Naive thymus-derived CD4-positive, alpha-beta T cell (primary cell): ENCODE measurements at regions not wholly inside any gene's neighbourhood (a gene's known extent, or its start where the extent isn't known, plus 50 kb on each side); places are given as distances from the start of the nearest gene placed in this dataset.

ENCODE experiments used
- ATAC-seq: fragments of 150-1000 bp; cut with Tn5 transposase; 2 replicates; pipeline ENCODE4 v1.10.0; 2021; ENCODE audit warnings: mild to moderate bottlenecking, moderate library complexity
- CTCF ChIA-PET: fragments of 350-600 bp; sonication (Branson Sonifier 250); formaldehyde crosslinking; loops from one replicate; lab custom pipeline; 2021; ENCODE audit warnings: antibody characterized with exemption; lab: Charles Lee
- POLR2A ChIA-PET: fragments of 350-600 bp; sonication (Branson Sonifier 250); formaldehyde crosslinking; loops from one replicate; lab custom pipeline; 2021; ENCODE audit warnings: antibody characterized with exemption, inconsistent platforms; lab: Charles Lee
- DNase-seq, 9 donors: peaks; one replicate each; pipeline versions ENCODE4 v3.0.0 to v3.0.0-alpha.2; 2020 to 2022; ENCODE audit warnings: mixed read lengths in 1 of 9
- H3K27ac ChIP-seq: one replicate; pipeline ENCODE4 v1.7.0; 2013; ENCODE audit warnings: mild to moderate bottlenecking, low read depth, low read length, moderate library complexity
- H3K27me3 ChIP-seq, 2 donors: one replicate each; pipeline ENCODE4 v1.7.0; 2013; ENCODE audit warnings: low read length in 2 of 2, mild to moderate bottlenecking in 2 of 2, moderate library complexity in 2 of 2; ENCODE audit not compliant: control insufficient read depth in 2 of 2, insufficient read depth in 2 of 2
- H3K36me3 ChIP-seq, 3 experiments: 1 replicate in 2 of 3; 2 replicates in 1 of 3; pipeline ENCODE4 v1.7.0; 2013; ENCODE audit warnings: low read length in 3 of 3, mild to moderate bottlenecking in 3 of 3, moderate library complexity in 1 of 3; ENCODE audit not compliant: insufficient read depth in 3 of 3, control insufficient read depth in 2 of 3
- H3K4me1 ChIP-seq, 2 donors: one replicate each; pipeline ENCODE4 v1.7.0; 2013; ENCODE audit warnings: low read length in 2 of 2, mild to moderate bottlenecking in 2 of 2, moderate library complexity in 1 of 2; ENCODE audit not compliant: control insufficient read depth in 2 of 2, insufficient read depth in 2 of 2
- H3K4me3 ChIP-seq: 2 replicates; pipeline ENCODE4 v1.7.0; 2013; ENCODE audit warnings: mild to moderate bottlenecking, low read length
- H3K9me3 ChIP-seq, 3 experiments: 1 replicate in 2 of 3; 2 replicates in 1 of 3; pipeline ENCODE4 v1.7.0; 2013; ENCODE audit warnings: low read length in 3 of 3; ENCODE audit not compliant: control insufficient read depth in 2 of 3
- H3K27ac Mint-ChIP-seq, 9 donors: one replicate each; pipeline ENCODE4 v1.8.0; 2020 to 2022; ENCODE audit warnings: mixed read lengths in 9 of 9, mild to moderate bottlenecking in 8 of 9, moderate library complexity in 5 of 9, inconsistent platforms in 2 of 9
- H3K27me3 Mint-ChIP-seq, 5 donors: one replicate each; pipeline ENCODE4 v1.8.0; 2021 to 2022; ENCODE audit warnings: mixed read lengths in 5 of 5, mild to moderate bottlenecking in 1 of 5
- H3K36me3 Mint-ChIP-seq, 5 donors: one replicate each; pipeline ENCODE4 v1.8.0; 2020 to 2022; ENCODE audit warnings: mixed read lengths in 5 of 5, mild to moderate bottlenecking in 3 of 5, inconsistent platforms in 1 of 5
- H3K4me1 Mint-ChIP-seq, 7 donors: one replicate each; pipeline ENCODE4 v1.8.0; 2020 to 2022; ENCODE audit warnings: mixed read lengths in 7 of 7, mild to moderate bottlenecking in 3 of 7, inconsistent platforms in 1 of 7
- H3K4me3 Mint-ChIP-seq, 10 donors: one replicate each; pipeline ENCODE4 v1.8.0; 2020 to 2022; ENCODE audit warnings: mild to moderate bottlenecking in 10 of 10, mixed read lengths in 10 of 10, moderate library complexity in 6 of 10, inconsistent platforms in 2 of 10
- H3K9me3 Mint-ChIP-seq, 11 donors: one replicate each; pipeline ENCODE4 v1.8.0; 2020 to 2022; ENCODE audit warnings: mixed read lengths in 11 of 11, mild to moderate bottlenecking in 4 of 11, inconsistent platforms in 1 of 11, moderate library complexity in 1 of 11
- intact Hi-C, 2 donors: fragments of 100-400 bp; cut with micrococcal nuclease; formaldehyde crosslinking; loops; one replicate each; pipeline ENCODE4 v1.15.1; 2023

DNA sequence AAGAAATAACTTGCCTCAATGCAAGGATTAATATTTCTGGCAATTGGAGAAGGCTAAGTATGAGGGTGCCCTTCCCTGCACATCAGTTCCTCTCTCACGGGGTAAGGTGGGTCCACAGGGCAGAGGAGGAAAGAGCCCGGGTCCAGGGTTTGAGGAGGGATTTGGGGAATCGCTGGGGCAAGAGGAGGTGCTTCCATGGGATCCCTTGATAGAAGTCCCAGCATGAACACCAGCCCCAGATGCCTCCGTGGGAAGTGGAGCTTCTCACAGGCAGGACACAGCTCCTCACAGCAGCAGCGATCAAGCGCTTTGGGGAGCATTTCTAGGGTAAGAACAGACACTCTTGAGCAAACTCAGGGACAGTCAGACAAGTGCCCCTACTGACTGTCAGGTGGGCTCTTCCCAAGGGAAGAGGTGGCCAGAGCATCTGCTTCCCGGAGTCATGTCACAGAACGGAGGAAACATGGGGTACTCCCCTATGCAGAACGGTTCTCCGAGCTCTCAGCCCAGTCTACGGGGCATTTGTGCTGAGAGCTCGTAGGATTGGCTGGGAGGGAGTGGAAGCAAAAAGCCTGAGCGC lies 218.9 kb upstream of the ARL4C start:
- CTCF ChIA-PET = no interaction called here
- no peaks in the 10 kb centered on the region for H3K4me1 Mint-ChIP-seq
- H3K4me3 Mint-ChIP-seq = no peak overlapping the region
- Histone ChIP-seq H3K36me3 (no peaks in the 10 kb centered on the region), H3K27ac (no peak overlapping the region), H3K4me1 (no peaks in the 10 kb centered on the region), H3K27me3 (no peaks in the 10 kb centered on the region), H3K9me3 (no peaks in the 10 kb centered on the region), H3K4me3 (no peak overlapping the region)
- POLR2A ChIA-PET = no interaction called here
- intact Hi-C loops = no loop called here
- H3K9me3 Mint-ChIP-seq = no peaks in the 10 kb centered on the region
- H3K27me3 Mint-ChIP-seq = peaks cover 5 to 38% (median 8%) of the 10 kb centered on the region in 5 donors
- H3K36me3 Mint-ChIP-seq = no peaks in the 10 kb centered on the region
- ATAC-seq = no peak
- no peak overlapping the region for H3K27ac Mint-ChIP-seq
- no peak for DNase-seq

GRCh38 chr2:234714711-234715110 lies 217.8 kb upstream of the ARL4C start:
- ATAC-seq = no peak
- Mint-ChIP-seq H3K4me3 (no peak overlapping the region), H3K36me3 (no peaks in the 10 kb centered on the region), H3K27me3 (peaks cover under 1 to 41% (median 13%) of the 10 kb centered on the region in 5 donors), H3K9me3 (no peaks in the 10 kb centered on the region), H3K27ac (no peak overlapping the region), H3K4me1 (no peaks in the 10 kb centered on the region)
- no peaks in the 10 kb centered on the region for H3K4me1 ChIP-seq
- intact Hi-C loops = no loop called here
- no peaks in the 10 kb centered on the region for H3K9me3 ChIP-seq
- DNase-seq = no peak
- ChIA-PET POLR2A (no interaction called here), CTCF (no interaction called here)
- H3K36me3 ChIP-seq = no peaks in the 10 kb centered on the region
- no peaks in the 10 kb centered on the region for H3K27me3 ChIP-seq
- no peak overlapping the region for H3K4me3 ChIP-seq
- H3K27ac ChIP-seq = no peak overlapping the region

DNA sequence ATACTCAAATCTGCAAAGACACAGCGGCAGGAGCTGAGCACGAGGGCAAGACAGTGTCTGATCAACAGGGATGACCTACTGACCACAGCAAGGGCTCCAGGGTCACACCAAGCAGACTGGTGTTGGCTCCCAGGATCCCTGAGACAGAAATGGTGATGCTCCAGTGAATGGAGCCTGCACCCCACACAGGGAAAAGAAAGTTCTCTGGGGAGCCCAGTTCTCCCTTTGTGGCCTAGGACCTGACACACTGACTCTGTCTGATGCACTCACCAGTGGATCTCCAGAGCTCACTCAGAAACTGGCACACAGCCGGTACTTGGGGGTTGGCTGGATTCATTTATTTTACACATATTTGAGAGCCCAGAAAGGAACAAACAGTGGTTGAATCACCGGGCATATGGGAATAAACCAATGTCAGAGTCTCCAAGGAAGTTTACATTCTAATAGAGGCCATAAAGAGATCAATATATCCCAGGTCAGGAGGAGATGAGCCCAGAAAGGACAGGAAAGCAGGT lies 215.6 kb upstream of the ARL4C start:
- H3K9me3 ChIP-seq = no peaks in the 10 kb centered on the region
- Mint-ChIP-seq H3K4me3 (no peak overlapping the region), H3K4me1 (no peaks in the 10 kb centered on the region), H3K36me3 (no peaks in the 10 kb centered on the region), H3K9me3 (no peaks in the 10 kb centered on the region), H3K27me3 (peaks cover 6 to 40% (median 26%) of the 10 kb centered on the region in 5 donors), H3K27ac (no peak overlapping the region)
- POLR2A ChIA-PET = no interaction called here
- no peaks in the 10 kb centered on the region for H3K4me1 ChIP-seq
- intact Hi-C loops = no loop called here
- no peaks in the 10 kb centered on the region for H3K36me3 ChIP-seq
- CTCF ChIA-PET = no interaction called here
- ATAC-seq = no peak
- H3K27ac ChIP-seq = no peak overlapping the region
- DNase-seq = no peak
- H3K27me3 ChIP-seq = no peaks in the 10 kb centered on the region
- no peak overlapping the region for H3K4me3 ChIP-seq

- H3K4me1 Mint-ChIP-seq = no peaks in the 10 kb centered on the region
- POLR2A ChIA-PET = no interaction called here
- intact Hi-C loops = no loop called here
- H3K36me3 Mint-ChIP-seq = no peaks in the 10 kb centered on the region
- H3K4me3 Mint-ChIP-seq = no peak overlapping the region
- no peak for ATAC-seq
- H3K27ac Mint-ChIP-seq = no peak overlapping the region
- Histone ChIP-seq H3K27ac (no peak overlapping the region), H3K36me3 (no peaks in the 10 kb centered on the region), H3K4me3 (no peak overlapping the region), H3K9me3 (no peaks in the 10 kb centered on the region), H3K27me3 (no peaks in the 10 kb centered on the region), H3K4me1 (no peaks in the 10 kb centered on the region)
- peaks cover 6 to 40% (median 26%) of the 10 kb centered on the region in 5 donors for H3K27me3 Mint-ChIP-seq
- no peak for DNase-seq
- CTCF ChIA-PET = no interaction called here
- no peaks in the 10 kb centered on the region for H3K9me3 Mint-ChIP-seq
Observed at GRCh38 chr2:234711308-234711707, 214.4 kb upstream of the ARL4C start.

DNA sequence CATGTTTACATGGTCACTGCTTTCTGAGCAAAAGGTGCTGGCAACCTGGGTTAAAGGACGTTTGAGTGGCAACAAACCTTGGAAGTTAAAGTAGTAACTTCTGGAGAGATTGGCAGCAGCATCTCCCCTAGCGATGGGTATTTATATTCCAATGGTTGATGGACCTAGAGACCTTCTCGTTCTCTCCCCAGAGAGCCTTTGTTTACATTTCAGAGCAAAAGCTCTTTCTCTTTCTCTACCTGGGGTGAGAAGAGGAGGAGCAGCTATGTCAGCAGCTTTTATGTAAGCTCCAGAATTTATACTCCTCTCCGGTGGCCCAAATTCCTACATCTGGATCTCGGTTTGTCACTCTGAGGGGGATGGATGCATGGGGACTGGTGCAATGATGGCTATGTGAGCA lies 213.7 kb upstream of the ARL4C start:
- intact Hi-C loops = no loop called here
- no peak overlapping the region for H3K4me3 Mint-ChIP-seq
- H3K27ac Mint-ChIP-seq = no peak overlapping the region
- no peak for DNase-seq
- ATAC-seq = no peak
- POLR2A ChIA-PET = no interaction called here
- peaks cover 6 to 37% (median 24%) of the 10 kb centered on the region in 5 donors for H3K27me3 Mint-ChIP-seq
- Histone ChIP-seq H3K4me3 (no peak overlapping the region), H3K36me3 (no peaks in the 10 kb centered on the region), H3K4me1 (no peaks in the 10 kb centered on the region), H3K9me3 (no peaks in the 10 kb centered on the region), H3K27me3 (no peaks in the 10 kb centered on the region), H3K27ac (no peak overlapping the region)
- H3K4me1 Mint-ChIP-seq = no peaks in the 10 kb centered on the region
- H3K9me3 Mint-ChIP-seq = no peaks in the 10 kb centered on the region
- CTCF ChIA-PET = no interaction called here
- H3K36me3 Mint-ChIP-seq = no peaks in the 10 kb centered on the region

GRCh38 chr2:234710066-234710465 lies 213.2 kb upstream of the ARL4C start:
- no peaks in the 10 kb centered on the region for H3K9me3 Mint-ChIP-seq
- H3K4me1 ChIP-seq = no peaks in the 10 kb centered on the region
- intact Hi-C loops = no loop called here
- no peaks in the 10 kb centered on the region for H3K36me3 ChIP-seq
- H3K9me3 ChIP-seq = no peaks in the 10 kb centered on the region
- no peak overlapping the region for H3K27ac ChIP-seq
- ChIA-PET POLR2A (no interaction called here), CTCF (no interaction called here)
- ATAC-seq (no peak), DNase-seq (no peak)
- no peak overlapping the region for H3K4me3 Mint-ChIP-seq
- peaks cover 6 to 37% (median 24%) of the 10 kb centered on the region in 5 donors for H3K27me3 Mint-ChIP-seq
- H3K27ac Mint-ChIP-seq = no peak overlapping the region
- H3K4me3 ChIP-seq = no peak overlapping the region
- H3K4me1 Mint-ChIP-seq = no peaks in the 10 kb centered on the region
- no peaks in the 10 kb centered on the region for H3K36me3 Mint-ChIP-seq
- H3K27me3 ChIP-seq = no peaks in the 10 kb centered on the region

DNA sequence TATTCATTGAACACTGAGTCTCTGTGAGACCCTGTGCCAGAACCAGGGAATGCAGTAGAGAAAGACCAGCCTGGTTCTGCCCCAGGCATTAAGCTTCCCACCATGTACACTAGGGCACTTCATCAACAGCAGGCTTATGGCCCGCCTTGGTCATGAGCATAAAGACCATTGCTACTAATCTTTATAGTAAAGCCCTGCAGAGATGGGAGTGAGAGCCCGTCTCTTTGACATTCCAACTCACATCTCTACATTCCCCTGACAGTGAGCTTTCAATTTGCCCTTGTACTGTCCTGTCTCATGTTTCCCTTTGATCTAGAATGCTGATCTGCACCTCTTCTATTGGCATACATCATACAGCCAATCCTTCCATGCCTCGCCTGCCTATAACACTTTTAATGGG lies 211.8 kb upstream of the ARL4C start:
- Histone ChIP-seq H3K9me3 (no peaks in the 10 kb centered on the region), H3K36me3 (no peaks in the 10 kb centered on the region), H3K27ac (no peak overlapping the region), H3K27me3 (no peaks in the 10 kb centered on the region), H3K4me1 (no peaks in the 10 kb centered on the region), H3K4me3 (no peak overlapping the region)
- H3K27ac Mint-ChIP-seq = no peak overlapping the region
- H3K4me3 Mint-ChIP-seq = no peak overlapping the region
- ATAC-seq (no peak), DNase-seq (no peak)
- H3K9me3 Mint-ChIP-seq = no peaks in the 10 kb centered on the region
- no peaks in the 10 kb centered on the region for H3K36me3 Mint-ChIP-seq
- no peaks in the 10 kb centered on the region for H3K4me1 Mint-ChIP-seq
- POLR2A ChIA-PET = no interaction called here
- CTCF ChIA-PET = no interaction called here
- intact Hi-C loops = no loop called here
- H3K27me3 Mint-ChIP-seq = peaks cover 6 to 30% (median 27%) of the 10 kb centered on the region in 5 donors
